ENCODE measurements at regions not wholly inside any gene's neighbourhood (a gene's known extent, or its start where the extent isn't known, plus 50 kb on each side); places are given as distances from the start of the nearest gene placed in this dataset.

DNA sequence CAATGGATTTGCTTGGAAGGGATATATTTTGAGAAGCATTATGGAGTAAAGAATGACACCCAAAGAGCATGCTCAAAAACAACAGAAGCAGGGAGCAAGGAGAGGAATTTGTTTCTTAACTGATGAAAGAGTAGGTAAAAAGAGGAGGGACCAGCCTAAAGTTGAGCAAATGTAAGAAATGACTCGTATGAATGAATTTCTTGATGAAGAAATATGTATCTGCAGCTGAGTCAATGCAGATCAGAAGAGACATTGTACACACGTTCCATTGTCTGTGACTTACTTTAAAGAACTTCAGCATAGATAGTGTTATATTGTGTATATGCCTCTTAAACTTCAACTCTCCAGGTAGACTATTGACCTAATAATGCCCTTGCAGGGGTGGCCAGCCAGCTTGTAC is 112.7 kb upstream of the NREP start:
- TF ChIP-seq TCF7L2 (IDR thresholded peaks at IDR 0.05; ENCODE audit: low read depth, low read length) (no peak), POLR2AphosphoS5 (IDR thresholded peaks at IDR 0.05; ENCODE audit: low read depth, low read length) (no peak), SIN3A (IDR thresholded peaks at IDR 0.05; ENCODE audit: borderline replicate concordance, insufficient read depth, low read depth, low read length) (no peak)
- TF ChIP-seq, protein P1, sequence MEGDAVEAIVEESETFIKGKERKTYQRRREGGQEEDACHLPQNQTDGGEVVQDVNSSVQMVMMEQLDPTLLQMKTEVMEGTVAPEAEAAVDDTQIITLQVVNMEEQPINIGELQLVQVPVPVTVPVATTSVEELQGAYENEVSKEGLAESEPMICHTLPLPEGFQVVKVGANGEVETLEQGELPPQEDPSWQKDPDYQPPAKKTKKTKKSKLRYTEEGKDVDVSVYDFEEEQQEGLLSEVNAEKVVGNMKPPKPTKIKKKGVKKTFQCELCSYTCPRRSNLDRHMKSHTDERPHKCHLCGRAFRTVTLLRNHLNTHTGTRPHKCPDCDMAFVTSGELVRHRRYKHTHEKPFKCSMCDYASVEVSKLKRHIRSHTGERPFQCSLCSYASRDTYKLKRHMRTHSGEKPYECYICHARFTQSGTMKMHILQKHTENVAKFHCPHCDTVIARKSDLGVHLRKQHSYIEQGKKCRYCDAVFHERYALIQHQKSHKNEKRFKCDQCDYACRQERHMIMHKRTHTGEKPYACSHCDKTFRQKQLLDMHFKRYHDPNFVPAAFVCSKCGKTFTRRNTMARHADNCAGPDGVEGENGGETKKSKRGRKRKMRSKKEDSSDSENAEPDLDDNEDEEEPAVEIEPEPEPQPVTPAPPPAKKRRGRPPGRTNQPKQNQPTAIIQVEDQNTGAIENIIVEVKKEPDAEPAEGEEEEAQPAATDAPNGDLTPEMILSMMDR (IDR thresholded peaks at IDR 0.05): no peak
- TF ChIP-seq, protein P2, sequence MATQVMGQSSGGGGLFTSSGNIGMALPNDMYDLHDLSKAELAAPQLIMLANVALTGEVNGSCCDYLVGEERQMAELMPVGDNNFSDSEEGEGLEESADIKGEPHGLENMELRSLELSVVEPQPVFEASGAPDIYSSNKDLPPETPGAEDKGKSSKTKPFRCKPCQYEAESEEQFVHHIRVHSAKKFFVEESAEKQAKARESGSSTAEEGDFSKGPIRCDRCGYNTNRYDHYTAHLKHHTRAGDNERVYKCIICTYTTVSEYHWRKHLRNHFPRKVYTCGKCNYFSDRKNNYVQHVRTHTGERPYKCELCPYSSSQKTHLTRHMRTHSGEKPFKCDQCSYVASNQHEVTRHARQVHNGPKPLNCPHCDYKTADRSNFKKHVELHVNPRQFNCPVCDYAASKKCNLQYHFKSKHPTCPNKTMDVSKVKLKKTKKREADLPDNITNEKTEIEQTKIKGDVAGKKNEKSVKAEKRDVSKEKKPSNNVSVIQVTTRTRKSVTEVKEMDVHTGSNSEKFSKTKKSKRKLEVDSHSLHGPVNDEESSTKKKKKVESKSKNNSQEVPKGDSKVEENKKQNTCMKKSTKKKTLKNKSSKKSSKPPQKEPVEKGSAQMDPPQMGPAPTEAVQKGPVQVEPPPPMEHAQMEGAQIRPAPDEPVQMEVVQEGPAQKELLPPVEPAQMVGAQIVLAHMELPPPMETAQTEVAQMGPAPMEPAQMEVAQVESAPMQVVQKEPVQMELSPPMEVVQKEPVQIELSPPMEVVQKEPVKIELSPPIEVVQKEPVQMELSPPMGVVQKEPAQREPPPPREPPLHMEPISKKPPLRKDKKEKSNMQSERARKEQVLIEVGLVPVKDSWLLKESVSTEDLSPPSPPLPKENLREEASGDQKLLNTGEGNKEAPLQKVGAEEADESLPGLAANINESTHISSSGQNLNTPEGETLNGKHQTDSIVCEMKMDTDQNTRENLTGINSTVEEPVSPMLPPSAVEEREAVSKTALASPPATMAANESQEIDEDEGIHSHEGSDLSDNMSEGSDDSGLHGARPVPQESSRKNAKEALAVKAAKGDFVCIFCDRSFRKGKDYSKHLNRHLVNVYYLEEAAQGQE (IDR thresholded peaks at IDR 0.05; ENCODE audit: insufficient read depth in 1 of 2, low read depth in 2 of 2, low read length in 1 of 2): no peak
- H3K4me1 ChIP-seq (ENCODE audit: control insufficient read depth, insufficient read depth, low read length): no peaks in the 10 kb centered on the region
- H3K27me3 ChIP-seq (ENCODE audit: control insufficient read depth, insufficient read depth, low read length): no peaks in the 10 kb centered on the region
- BruUV-seq (replicated peaks): no TSS peak
- no peaks in the 10 kb centered on the region for H3K36me3 ChIP-seq (ENCODE audit: control insufficient read depth, insufficient read depth, low read length)
- no peak for DNase-seq (ENCODE audit: low read depth, low spot score)
- ChIA-PET CTCF (no interaction called here), POLR2A (no interaction called here)
- ATAC-seq: no peak
- H3K9me3 ChIP-seq (ENCODE audit: control insufficient read depth, insufficient read depth, low read depth, low read length): no peaks in the 10 kb centered on the region
- no peak overlapping the region for H3K27ac ChIP-seq (ENCODE audit: low read length)
- no peak overlapping the region for H3K4me3 ChIP-seq (ENCODE audit: low read depth in 2 of 2, low read length in 2 of 2)
- in situ Hi-C loops (cut with HindIII; ENCODE audit: low pct_unique_long_range_greater_than_20kb, low sequenced_read_pairs): no loop called here
- intact Hi-C loops (cut with micrococcal nuclease; ENCODE audit: unreplicated experiment): no loop called here

DNA sequence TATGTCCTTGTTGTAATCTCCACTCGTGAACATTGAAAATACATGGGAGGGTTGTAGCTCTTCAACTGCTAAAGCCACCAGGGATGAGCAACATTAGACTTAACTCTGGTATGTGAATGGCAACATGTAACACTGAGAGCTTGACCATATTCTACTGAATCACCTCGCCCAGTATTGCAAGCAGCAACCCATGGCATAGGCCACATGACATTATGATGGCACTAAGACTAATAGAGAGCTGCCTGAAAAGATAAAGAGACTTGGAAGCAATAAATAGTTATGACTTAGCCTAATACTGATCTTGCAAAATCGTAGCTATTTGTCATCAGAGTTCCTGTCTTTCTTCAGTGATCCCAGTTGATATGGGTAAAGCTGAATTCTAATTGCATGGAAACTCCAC is 108.4 kb upstream of the NREP start:
- H3K36me3 ChIP-seq (ENCODE audit: control insufficient read depth, insufficient read depth, low read length): no peaks in the 10 kb centered on the region
- in situ Hi-C loops (cut with HindIII; ENCODE audit: low pct_unique_long_range_greater_than_20kb, low sequenced_read_pairs) (no loop called here), intact Hi-C loops (cut with micrococcal nuclease; ENCODE audit: unreplicated experiment) (no loop called here)
- no peak overlapping the region for H3K27ac ChIP-seq (ENCODE audit: low read length)
- BruUV-seq (replicated peaks): no TSS peak
- no peaks in the 10 kb centered on the region; the same call in 1 of the 2 replicates for H3K4me1 ChIP-seq (ENCODE audit: control insufficient read depth, insufficient read depth, low read length)
- no peak overlapping the region for H3K4me3 ChIP-seq (ENCODE audit: low read depth in 2 of 2, low read length in 2 of 2)
- TF ChIP-seq SIN3A (IDR thresholded peaks at IDR 0.05; ENCODE audit: borderline replicate concordance, insufficient read depth, low read depth, low read length): no peak
- TF ChIP-seq, protein P1 (IDR thresholded peaks at IDR 0.05): no peak
- TF ChIP-seq, protein P2 (IDR thresholded peaks at IDR 0.05; ENCODE audit: insufficient read depth in 1 of 2, low read depth in 2 of 2, low read length in 1 of 2): no peak
- no peak for TF ChIP-seq TCF7L2 (IDR thresholded peaks at IDR 0.05; ENCODE audit: low read depth, low read length)
- no peak for TF ChIP-seq POLR2AphosphoS5 (IDR thresholded peaks at IDR 0.05; ENCODE audit: low read depth, low read length)
- CTCF ChIA-PET: no interaction called here
- POLR2A ChIA-PET: no interaction called here
- no peaks in the 10 kb centered on the region for H3K9me3 ChIP-seq (ENCODE audit: control insufficient read depth, insufficient read depth, low read depth, low read length)
- H3K27me3 ChIP-seq (ENCODE audit: control insufficient read depth, insufficient read depth, low read length): no peaks in the 10 kb centered on the region
- DNase-seq (ENCODE audit: low read depth, low spot score): no peak
- ATAC-seq: no peak

All from Panc1 (cell line).